Natural killer cell treated with Interleukin-12 subunit alpha and Interleukin-12 subunit beta and Interleukin-15 and Interleukin-18, amount 100 ng/mL, for 72 hours (primary cell): ENCODE measurements at regions not wholly inside any gene's neighbourhood (a gene's known extent, or its start where the extent isn't known, plus 50 kb on each side); places are given as distances from the start of the nearest gene placed in this dataset.

Experiments
- ATAC-seq, 2 donors: fragments of 150-1000 bp; cut with Tn5 transposase in 1 of 2; sonication (Bioruptor Pico), chemical (Tn5 transposase) in 1 of 2; 2 replicates each; pipeline ENCODE4 v1.10.0; 2021
- DNase-seq: peaks from one replicate; pipeline ENCODE4 v3.0.0; 2022; ENCODE audit warnings: low spot score
- H3K27ac Mint-ChIP-seq, 2 donors: 1 replicate in 1 of 2; 2 replicates in 1 of 2; pipeline ENCODE4 v1.8.0; 2022; ENCODE audit warnings: mixed read lengths in 2 of 2, mild to moderate bottlenecking in 1 of 2, moderate library complexity in 1 of 2
- H3K27me3 Mint-ChIP-seq, 2 donors: 1 replicate in 1 of 2; 2 replicates in 1 of 2; pipeline ENCODE4 v1.8.0; 2022; ENCODE audit warnings: mixed read lengths in 2 of 2
- H3K36me3 Mint-ChIP-seq: one replicate; pipeline ENCODE4 v1.8.0; 2022; ENCODE audit warnings: mixed read lengths
- H3K4me1 Mint-ChIP-seq, 2 donors: 1 replicate in 1 of 2; 2 replicates in 1 of 2; pipeline ENCODE4 v1.8.0; 2022; ENCODE audit warnings: low read depth in 2 of 2, mixed read lengths in 2 of 2, mild to moderate bottlenecking in 1 of 2
- H3K4me3 Mint-ChIP-seq: one replicate; pipeline ENCODE4 v1.8.0; 2022; ENCODE audit warnings: mixed read lengths
- H3K9me3 Mint-ChIP-seq: 2 replicates; pipeline ENCODE4 v1.8.0; 2022; ENCODE audit warnings: mixed read lengths

DNA sequence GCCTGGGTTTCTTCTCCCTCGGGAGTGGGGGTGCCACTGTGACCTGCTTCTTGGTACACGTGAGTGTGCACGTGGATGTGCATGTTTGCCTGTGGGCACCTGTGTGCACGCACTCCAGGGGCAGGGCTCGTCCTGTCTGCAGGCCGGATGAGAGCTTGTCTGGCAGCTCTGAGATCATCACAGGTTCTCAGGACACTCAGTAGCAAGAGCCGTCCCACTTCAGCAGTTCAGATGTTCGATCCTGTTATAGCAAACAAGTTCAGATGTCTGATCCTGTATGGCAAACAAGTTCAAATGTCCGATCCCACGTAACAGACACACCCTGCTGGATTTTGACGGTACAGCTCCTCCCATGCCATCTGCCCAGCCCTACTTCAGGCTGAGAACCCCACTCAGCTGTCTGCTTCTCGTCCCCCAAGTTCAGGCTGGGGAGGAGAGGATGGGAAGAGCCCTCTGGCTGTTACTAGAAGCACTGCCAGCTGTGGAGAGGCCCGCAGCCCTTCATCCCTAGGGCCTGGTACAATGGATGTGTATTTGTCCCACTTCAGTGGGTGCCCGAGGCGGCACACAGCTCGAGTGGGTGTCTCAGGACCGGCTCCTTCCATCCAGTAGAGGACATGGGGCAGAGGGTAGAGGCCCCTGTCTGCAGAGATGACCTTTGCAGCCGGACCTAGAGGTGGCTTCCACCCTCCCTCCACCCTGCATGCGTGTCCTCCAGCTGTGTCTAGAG, 1126.9 kb downstream of the BRD1 start:
- Mint-ChIP-seq H3K9me3 (no peaks in the 10 kb centered on the region), H3K36me3 (no peaks in the 10 kb centered on the region), H3K4me3 (no peak overlapping the region), H3K27ac (no peak overlapping the region), H3K27me3 (no peaks in the 10 kb centered on the region), H3K4me1 (no peaks in the 10 kb centered on the region)
- no peak for ATAC-seq
- DNase-seq = no peak

DNA sequence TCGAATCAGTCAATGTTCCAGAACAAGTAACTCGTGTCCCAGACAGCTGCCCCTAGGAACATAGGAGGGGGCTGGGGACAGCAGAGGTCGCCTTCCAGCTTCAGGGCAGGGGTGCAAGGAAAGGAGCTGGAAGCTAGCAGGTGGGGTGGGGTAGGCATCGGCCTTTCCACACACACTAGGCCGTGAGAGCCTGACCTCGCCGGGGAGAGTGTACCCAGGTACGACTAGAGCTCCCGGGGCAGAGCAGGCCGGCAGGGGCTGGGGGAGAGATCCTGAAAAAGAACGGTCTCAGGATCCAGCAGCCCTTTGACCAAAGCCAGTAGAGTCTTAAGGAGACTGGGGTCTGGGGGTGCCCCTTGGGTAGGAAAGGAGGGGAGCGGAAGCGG, 1127.5 kb downstream of the BRD1 start:
- ATAC-seq = no peak
- Mint-ChIP-seq H3K4me3 (no peak overlapping the region), H3K4me1 (no peaks in the 10 kb centered on the region), H3K27ac (no peak overlapping the region), H3K9me3 (no peaks in the 10 kb centered on the region), H3K36me3 (no peaks in the 10 kb centered on the region), H3K27me3 (no peaks in the 10 kb centered on the region)
- DNase-seq = no peak

DNA sequence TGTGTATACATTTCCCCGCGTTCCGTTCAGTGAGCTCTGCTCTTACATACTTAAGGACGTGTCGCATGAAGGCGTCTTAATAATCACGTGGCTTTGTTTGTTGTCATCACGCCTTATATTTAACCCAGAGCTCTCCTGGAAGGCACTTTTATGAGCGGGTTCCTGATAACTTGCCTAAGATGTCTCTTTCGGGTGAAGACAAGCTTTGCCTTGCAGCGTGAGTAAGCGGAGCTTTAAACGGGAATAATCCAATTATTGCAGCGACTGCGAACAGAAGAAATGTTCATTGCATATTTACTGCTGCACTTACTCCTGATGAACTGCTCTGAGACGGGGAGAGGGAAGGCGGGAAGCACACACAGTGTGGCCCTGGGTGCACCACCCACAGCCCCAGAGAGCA, 1128.2 kb downstream of the BRD1 start:
- Mint-ChIP-seq H3K27me3 (no peaks in the 10 kb centered on the region), H3K4me1 (no peaks in the 10 kb centered on the region), H3K36me3 (no peaks in the 10 kb centered on the region), H3K27ac (no peak overlapping the region), H3K9me3 (no peaks in the 10 kb centered on the region), H3K4me3 (no peak overlapping the region)
- no peak for DNase-seq
- no peak for ATAC-seq

DNA sequence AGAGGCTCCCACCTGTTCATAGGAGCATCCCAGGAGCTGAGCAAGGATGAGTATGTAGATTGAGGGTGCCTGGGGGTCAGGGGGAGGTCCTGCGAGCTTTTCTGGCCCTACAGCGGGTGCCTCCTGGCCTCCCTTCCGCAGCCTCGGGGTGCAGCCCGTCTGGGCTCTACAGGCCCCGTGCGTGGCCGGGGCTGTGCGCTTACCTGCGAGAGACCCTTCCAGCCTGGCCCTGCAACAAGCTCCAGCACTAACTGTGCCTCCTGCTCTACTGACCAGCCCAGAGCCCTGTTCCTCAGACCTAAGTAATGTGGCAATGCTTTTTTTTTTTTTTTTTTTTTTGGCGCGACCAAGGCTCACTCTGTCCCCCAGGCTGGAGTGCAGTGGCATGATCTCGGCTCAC, 1129.1 kb downstream of the BRD1 start:
- Mint-ChIP-seq H3K4me3 (no peak overlapping the region), H3K36me3 (no peaks in the 10 kb centered on the region), H3K4me1 (no peaks in the 10 kb centered on the region), H3K27ac (no peak overlapping the region), H3K9me3 (no peaks in the 10 kb centered on the region), H3K27me3 (no peaks in the 10 kb centered on the region)
- DNase-seq = no peak
- ATAC-seq = no peak

DNA sequence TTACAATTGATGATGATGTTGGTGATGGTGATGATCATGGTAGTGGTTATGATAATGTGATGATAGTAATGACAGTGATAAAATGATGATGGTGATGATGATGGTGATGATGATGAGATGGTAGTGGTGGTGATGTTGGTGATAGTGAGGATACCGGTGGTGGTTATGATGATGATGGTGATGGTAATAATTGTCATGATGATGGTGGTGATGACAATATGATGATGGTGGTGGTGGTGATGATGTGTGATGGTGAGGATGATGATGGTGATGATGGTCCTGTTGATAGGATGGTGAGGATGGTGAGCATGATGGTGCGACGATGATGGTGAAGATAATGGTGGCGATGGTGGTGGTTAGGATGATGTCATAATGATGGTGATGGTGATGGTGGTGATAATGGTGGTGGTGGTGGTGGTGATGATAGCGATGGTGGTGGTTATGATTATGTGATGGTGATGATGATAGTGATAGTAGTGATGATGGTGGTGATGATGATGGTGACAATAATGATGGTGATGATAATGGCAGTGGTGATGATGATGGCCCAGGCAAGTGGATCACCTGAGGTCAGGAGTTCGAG, 1129.9 kb downstream of the BRD1 start:
- ATAC-seq (no peak), DNase-seq (no peak)
- Mint-ChIP-seq H3K4me1 (no peaks in the 10 kb centered on the region), H3K36me3 (no peaks in the 10 kb centered on the region), H3K27ac (no peak overlapping the region), H3K27me3 (no peaks in the 10 kb centered on the region), H3K9me3 (no peaks in the 10 kb centered on the region), H3K4me3 (no peak overlapping the region)

DNA sequence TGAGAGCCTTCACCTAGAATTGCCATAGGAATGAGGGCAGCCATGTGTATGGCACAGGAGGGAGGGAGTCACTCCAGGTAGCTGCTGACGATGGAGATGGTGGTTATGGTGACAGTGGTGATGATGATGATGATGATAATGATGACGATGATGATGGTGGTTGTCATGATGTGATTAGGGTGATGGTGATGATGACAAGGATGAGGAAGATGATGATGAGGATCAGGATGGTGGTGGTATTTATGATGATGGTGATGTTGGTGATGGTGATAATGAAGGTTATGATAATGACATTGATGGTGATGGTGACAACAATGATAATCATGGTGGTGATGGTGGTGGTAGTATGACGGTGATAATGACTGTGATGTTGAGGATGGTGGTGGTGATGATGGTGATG, 1130.5 kb downstream of the BRD1 start:
- Mint-ChIP-seq H3K36me3 (no peaks in the 10 kb centered on the region), H3K4me1 (no peaks in the 10 kb centered on the region), H3K4me3 (no peak overlapping the region), H3K27me3 (no peaks in the 10 kb centered on the region), H3K9me3 (no peaks in the 10 kb centered on the region), H3K27ac (no peak overlapping the region)
- ATAC-seq = no peak
- no peak for DNase-seq

DNA sequence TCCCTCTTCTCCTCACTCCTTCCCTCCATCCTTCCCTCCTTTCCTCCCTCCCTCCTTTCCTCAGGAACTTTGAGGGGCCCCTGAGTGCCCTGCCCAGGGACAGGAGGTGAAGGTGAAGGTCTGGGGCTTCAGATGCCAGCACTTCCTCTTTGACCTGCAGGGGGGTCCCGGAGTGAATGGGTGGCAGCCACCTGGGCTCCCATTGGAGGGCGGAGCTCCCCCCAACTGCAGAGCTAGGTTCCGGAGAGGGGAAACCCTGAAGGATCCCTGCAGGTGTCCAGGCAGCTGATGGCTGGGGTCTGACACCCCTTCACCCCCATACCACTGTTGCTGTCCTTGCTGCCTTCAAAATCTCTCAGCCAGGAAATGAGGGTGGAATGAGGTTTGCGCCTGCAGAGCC, 1131.3 kb downstream of the BRD1 start:
- H3K27ac Mint-ChIP-seq = no peak overlapping the region
- H3K9me3 Mint-ChIP-seq = no peaks in the 10 kb centered on the region
- H3K27me3 Mint-ChIP-seq = no peaks in the 10 kb centered on the region
- no peak for ATAC-seq
- no peak for DNase-seq
- no peaks in the 10 kb centered on the region for H3K4me1 Mint-ChIP-seq
- H3K36me3 Mint-ChIP-seq = no peaks in the 10 kb centered on the region
- no peak overlapping the region for H3K4me3 Mint-ChIP-seq

DNA sequence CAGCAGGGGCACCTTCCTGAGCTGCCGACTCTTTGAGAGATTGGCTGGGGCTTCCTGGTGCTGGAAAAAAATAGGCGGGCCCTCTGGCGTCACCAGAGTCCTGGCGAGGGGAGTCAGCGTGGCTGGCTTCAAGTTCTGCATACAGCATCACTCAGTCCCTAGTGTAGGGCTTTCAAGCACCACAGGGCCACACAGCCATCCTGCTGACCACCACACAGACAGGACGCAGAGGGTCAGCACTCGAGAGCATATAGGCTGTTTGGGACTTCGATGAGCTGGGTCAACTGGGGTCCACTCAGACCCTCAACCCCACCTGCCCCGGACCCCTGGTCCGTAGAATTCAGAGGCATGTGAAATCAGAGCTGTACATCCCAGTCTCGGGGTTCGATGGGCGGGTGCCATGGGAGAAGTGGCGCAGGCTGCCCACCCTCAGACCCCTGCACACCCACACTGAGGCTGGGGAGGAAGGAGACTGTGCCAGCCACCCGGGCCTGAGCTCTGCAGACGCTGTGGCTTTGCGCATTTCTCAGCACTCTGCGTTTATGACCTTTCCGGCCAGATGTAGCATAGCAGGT, 1131.9 kb downstream of the BRD1 start:
- Mint-ChIP-seq H3K4me1 (no peaks in the 10 kb centered on the region), H3K9me3 (no peaks in the 10 kb centered on the region), H3K4me3 (no peak overlapping the region), H3K27ac (no peak overlapping the region), H3K27me3 (no peaks in the 10 kb centered on the region), H3K36me3 (no peaks in the 10 kb centered on the region)
- DNase-seq (no peak), ATAC-seq (no peak)

DNA sequence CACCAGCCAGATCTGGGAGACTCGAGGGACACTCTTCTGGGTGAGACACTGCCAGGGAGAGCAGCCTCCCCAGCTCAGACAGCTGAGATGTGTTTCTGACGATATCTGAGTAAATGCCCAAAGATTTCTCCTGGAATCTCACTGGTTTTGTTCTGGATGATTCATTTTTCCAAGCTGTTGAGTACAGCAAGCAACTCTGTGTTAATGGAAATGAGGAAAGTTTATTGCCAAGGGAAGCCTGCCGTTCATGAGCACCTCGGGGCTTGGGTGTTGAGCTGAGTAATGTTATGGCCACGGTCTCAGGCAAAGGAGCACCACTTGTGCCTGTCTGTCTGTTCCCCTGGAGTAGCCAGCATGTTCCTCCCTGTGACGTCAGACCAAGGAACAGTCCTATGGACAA, 1132.4 kb downstream of the BRD1 start:
- DNase-seq (no peak), ATAC-seq (no peak)
- Mint-ChIP-seq H3K4me3 (no peak overlapping the region), H3K27ac (no peak overlapping the region), H3K27me3 (no peaks in the 10 kb centered on the region), H3K4me1 (no peaks in the 10 kb centered on the region), H3K36me3 (no peaks in the 10 kb centered on the region), H3K9me3 (no peaks in the 10 kb centered on the region)

DNA sequence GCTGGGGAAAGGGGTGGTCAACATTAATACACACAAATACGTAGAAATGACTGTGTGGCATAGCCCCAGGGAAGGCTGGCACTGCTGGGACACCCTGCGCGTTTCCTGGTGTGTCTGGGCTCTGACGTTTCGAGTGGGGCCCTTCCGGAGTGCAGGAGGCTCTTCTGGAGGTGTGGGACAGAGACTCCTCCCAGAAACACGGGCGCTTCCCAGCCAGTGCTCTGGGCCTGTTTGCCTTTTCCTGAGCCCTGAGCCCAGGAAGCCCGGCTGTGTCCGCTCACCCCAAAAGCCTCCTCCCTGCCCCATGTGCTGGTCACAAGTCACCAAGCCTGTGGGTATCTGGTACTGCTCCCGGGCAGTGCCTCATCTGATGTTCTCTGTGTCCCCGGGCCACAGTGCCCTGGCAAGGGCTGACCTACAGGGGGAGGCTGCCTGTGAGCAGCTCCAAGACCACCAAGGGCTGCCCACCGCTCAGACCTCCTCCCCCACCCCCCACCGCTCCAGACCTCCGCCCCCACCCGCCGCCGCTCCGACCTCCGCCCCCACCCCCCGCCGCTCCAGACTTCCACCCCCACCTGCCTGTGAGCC, 1133.3 kb downstream of the BRD1 start:
- no peak overlapping the region for H3K27ac Mint-ChIP-seq
- H3K36me3 Mint-ChIP-seq = no peaks in the 10 kb centered on the region
- no peak overlapping the region for H3K4me3 Mint-ChIP-seq
- DNase-seq (no peak), ATAC-seq (no peak)
- H3K9me3 Mint-ChIP-seq = no peaks in the 10 kb centered on the region
- no peaks in the 10 kb centered on the region for H3K4me1 Mint-ChIP-seq
- H3K27me3 Mint-ChIP-seq = no peaks in the 10 kb centered on the region

DNA sequence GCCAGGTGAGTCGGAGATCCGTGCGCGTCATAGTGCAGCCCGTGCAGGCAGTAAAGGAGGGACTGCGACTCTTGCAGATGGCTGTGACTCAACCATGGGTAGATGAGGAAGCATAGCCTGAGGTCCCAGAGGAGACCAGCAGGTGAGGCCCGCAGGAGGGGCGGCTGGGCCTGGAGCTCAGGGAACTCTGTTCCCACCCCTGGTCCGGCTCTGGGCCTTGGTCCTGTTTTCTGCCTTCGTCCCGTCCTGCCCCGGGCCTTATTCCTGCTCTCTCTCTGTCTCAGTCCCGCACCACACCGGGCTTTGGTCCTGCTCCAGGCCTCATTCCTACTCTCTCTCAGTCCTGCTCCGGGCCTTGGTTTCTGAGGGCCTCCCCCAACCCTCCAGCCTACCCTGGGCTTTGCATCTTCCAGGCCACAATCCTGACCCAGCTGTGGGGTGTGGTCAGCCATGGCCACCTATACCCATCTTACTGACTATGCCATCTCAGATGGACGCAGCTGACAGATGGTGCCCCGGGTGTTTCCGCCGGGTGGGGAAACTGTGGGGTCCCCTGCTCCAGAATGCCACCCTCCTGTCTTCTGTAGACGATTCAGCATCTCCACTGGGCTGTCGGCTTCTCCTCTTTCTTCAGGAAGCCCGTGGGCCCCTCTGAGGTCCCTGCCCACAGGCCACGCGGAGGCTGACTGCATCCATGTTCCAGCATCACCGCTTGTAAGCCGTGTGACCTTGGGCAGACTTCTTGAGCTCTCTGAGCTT, 1134.1 kb downstream of the BRD1 start:
- ATAC-seq (peak in 1 of 2 donors; percentile 12), DNase-seq (no peak)
- no peak overlapping the region for H3K27ac Mint-ChIP-seq
- H3K4me1 Mint-ChIP-seq = no peaks in the 10 kb centered on the region
- H3K36me3 Mint-ChIP-seq = no peaks in the 10 kb centered on the region
- no peaks in the 10 kb centered on the region for H3K9me3 Mint-ChIP-seq
- no peak overlapping the region for H3K4me3 Mint-ChIP-seq
- H3K27me3 Mint-ChIP-seq = no peaks in the 10 kb centered on the region

DNA sequence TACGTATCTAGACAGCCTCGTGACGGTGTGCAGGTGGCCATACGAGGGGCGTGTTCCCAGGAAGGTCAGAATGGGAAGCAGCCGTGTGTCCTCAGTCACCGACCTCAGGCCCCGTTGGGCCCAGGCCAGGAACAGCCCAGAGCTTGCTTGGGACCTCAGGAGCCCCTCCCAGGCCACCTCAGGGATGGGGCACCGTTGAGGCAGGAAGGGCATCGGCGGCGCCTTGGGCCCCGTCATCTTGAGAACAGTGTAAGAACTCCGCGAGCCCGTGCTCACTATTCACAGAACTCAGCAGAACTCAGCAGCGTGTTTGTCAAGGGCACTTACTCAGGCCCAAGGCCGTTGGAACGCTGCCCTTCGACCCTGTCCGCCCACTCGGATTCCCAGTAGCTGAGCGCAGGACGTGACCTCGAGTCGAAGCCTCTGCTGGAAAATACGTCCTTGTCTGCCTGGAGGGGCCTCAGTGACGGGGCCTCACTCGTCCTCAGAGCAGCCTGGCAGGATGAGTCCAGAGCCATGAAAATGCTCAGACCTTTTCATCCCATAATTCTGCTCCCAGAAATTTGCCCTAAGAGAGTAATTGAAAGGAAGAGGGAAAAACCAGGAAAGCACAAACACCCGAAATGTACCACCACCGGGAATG, 1134.8 kb downstream of the BRD1 start:
- Mint-ChIP-seq H3K4me1 (no peaks in the 10 kb centered on the region), H3K36me3 (no peaks in the 10 kb centered on the region), H3K9me3 (no peaks in the 10 kb centered on the region), H3K27ac (no peak overlapping the region), H3K4me3 (no peak overlapping the region), H3K27me3 (no peaks in the 10 kb centered on the region)
- DNase-seq (no peak), ATAC-seq (no peak)

DNA sequence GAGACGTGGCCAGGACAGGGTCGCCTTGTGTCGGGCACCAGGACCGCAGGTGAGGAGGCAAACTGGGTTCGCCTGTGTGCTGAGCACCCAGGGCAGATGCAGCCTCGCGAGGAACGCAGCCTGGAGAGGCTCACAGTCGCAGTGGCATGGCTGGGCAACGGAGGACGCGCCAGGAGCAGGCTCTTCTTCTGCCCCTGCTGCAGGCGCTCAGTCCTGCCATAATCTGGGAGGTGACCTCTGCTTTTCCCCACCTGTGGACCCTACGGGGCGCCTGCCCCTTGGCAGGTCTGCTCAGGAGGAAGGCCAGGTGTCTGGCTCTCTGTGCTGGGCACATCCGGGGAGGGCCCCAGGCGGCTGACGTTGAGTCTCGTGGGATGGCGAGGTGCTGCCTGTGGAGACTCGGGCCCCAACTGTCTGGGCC, 1136.2 kb downstream of the BRD1 start:
- Mint-ChIP-seq H3K27me3 (peaks cover 0 to 12% of the 10 kb centered on the region in 2 donors), H3K36me3 (no peaks in the 10 kb centered on the region), H3K27ac (no peak overlapping the region), H3K4me1 (no peaks in the 10 kb centered on the region), H3K9me3 (peaks cover 4% of the 10 kb centered on the region), H3K4me3 (no peak overlapping the region)
- ATAC-seq (no peak), DNase-seq (no peak)
